ENCODE measurements at regions not wholly inside any gene's neighbourhood (a gene's known extent, or its start where the extent isn't known, plus 50 kb on each side); places are given as distances from the start of the nearest gene placed in this dataset.

DNA sequence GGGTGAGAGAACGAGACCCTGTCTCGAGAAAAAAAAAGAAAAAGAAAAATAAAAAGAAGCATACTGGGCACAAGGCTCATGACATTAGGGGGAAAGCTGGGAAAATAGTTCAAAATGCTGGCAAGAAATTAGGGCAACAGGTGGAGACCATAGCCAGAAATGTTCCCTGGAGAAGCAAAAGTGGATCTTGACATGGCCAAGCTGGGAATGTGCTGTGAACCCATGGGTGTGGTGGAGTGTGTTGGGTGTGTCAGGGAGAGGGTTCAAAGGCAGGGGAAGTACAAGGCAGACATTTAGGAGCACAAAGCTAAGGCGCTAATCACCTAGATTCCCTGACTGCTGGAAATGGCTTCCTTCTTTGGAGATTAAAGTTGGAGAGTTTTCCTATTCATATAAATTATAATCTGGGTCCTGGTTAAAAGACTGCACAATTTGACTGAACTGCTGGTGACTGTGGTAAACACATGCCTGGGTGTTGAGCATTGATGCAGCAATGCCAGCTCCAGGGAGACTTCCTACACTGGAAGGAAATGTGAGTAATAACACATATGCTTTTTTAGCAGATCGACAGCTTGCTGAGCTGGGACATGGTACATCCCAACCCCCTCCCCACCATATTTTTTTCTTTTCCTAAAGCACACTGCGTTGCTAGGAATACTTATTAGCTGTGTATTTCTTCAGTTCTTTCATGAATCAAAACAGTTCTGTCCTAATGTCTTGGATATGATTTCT, 70.1 kb upstream of the ARHGAP21 start:
- H3K27me3 ChIP-seq (ENCODE audit: control insufficient read depth, insufficient read depth, low read length) = 0 out of 2 replicates have a peak, but pooled peaks cover 2% of the 10 kb centered on the region
- POLR2A ChIA-PET = no interaction called here
- no peak overlapping the region for H3K4me3 ChIP-seq (ENCODE audit: low read depth, low read length)
- TF ChIP-seq CTCF (IDR thresholded peaks at IDR 0.05; ENCODE audit: insufficient read depth, low read depth, low read length) = no peak
- H3K36me3 ChIP-seq (ENCODE audit: control insufficient read depth, insufficient read depth, low read length) = no peaks in the 10 kb centered on the region
- CTCF ChIA-PET = interaction anchor here (0.7 to 1.1 kb wide), 3 partner anchors 11 to 22 kb away, joined by 3 to 4 read pairs (median 3); no protein-coding TSS in a partner anchor
- no peak for DNase-seq (ENCODE audit: low read depth)

GRCh38 chr10:24792638-24793037, 69.0 kb upstream of the ARHGAP21 start:
- H3K4me3 ChIP-seq (ENCODE audit: low read depth, low read length) = no peak overlapping the region
- no peaks in the 10 kb centered on the region for H3K36me3 ChIP-seq (ENCODE audit: control insufficient read depth, insufficient read depth, low read length)
- DNase-seq (ENCODE audit: low read depth) = no peak
- POLR2A ChIA-PET = no interaction called here
- H3K27me3 ChIP-seq (ENCODE audit: control insufficient read depth, insufficient read depth, low read length) = 0 out of 2 replicates have a peak, but pooled peaks cover 2% of the 10 kb centered on the region
- TF ChIP-seq CTCF (IDR thresholded peaks at IDR 0.05; ENCODE audit: insufficient read depth, low read depth, low read length) = no peak
- CTCF ChIA-PET = no interaction called here

- no peaks in the 10 kb centered on the region for H3K36me3 ChIP-seq (ENCODE audit: control insufficient read depth, insufficient read depth, low read length)
- no peak for TF ChIP-seq CTCF (IDR thresholded peaks at IDR 0.05; ENCODE audit: insufficient read depth, low read depth, low read length)
- POLR2A ChIA-PET = no interaction called here
- DNase-seq (ENCODE audit: low read depth) = no peak
- CTCF ChIA-PET = no interaction called here
- no peak overlapping the region for H3K4me3 ChIP-seq (ENCODE audit: low read depth, low read length)
- H3K27me3 ChIP-seq (ENCODE audit: control insufficient read depth, insufficient read depth, low read length) = 0 out of 2 replicates have a peak, but pooled peaks cover 2% of the 10 kb centered on the region
Observed at GRCh38 chr10:24791084-24791726, 67.5 kb upstream of the ARHGAP21 start.

GRCh38 chr10:24790599-24790998, 66.9 kb upstream of the ARHGAP21 start:
- Histone ChIP-seq H3K36me3 (ENCODE audit: control insufficient read depth, insufficient read depth, low read length) (no peaks in the 10 kb centered on the region), H3K27me3 (ENCODE audit: control insufficient read depth, insufficient read depth, low read length) (0 out of 2 replicates have a peak, but pooled peaks cover 2% of the 10 kb centered on the region), H3K4me3 (ENCODE audit: low read depth, low read length) (no peak overlapping the region)
- TF ChIP-seq CTCF (IDR thresholded peaks at IDR 0.05; ENCODE audit: insufficient read depth, low read depth, low read length) = no peak
- DNase-seq (ENCODE audit: low read depth) = no peak
- POLR2A ChIA-PET = no interaction called here
- CTCF ChIA-PET = no interaction called here

- TF ChIP-seq CTCF (IDR thresholded peaks at IDR 0.05; ENCODE audit: insufficient read depth, low read depth, low read length) = no peak
- ChIA-PET CTCF (no interaction called here), POLR2A (no interaction called here)
- no peak for DNase-seq (ENCODE audit: low read depth)
- Histone ChIP-seq H3K36me3 (ENCODE audit: control insufficient read depth, insufficient read depth, low read length) (no peaks in the 10 kb centered on the region), H3K4me3 (ENCODE audit: low read depth, low read length) (no peak overlapping the region), H3K27me3 (ENCODE audit: control insufficient read depth, insufficient read depth, low read length) (0 out of 2 replicates have a peak, but pooled peaks cover 2% of the 10 kb centered on the region)
Observed at GRCh38 chr10:24790073-24790472, 66.4 kb upstream of the ARHGAP21 start.

Data from BJ (cell line).